ENCODE measurements at regions not wholly inside any gene's neighbourhood (a gene's known extent, or its start where the extent isn't known, plus 50 kb on each side); places are given as distances from the start of the nearest gene placed in this dataset.

- TF ChIP-seq POLR2A (IDR thresholded peaks at IDR 0.05; ENCODE audit: low read length) (no peak), GATA1 (IDR thresholded peaks at IDR 0.05; ENCODE audit: low read depth, low read length) (no peak)
Observed at GRCh38 chr13:88919970-88920628, 1248.9 kb downstream of the SLITRK5 start.

All from erythroblast (primary cell).